ENCODE measurements at regions not wholly inside any gene's neighbourhood (a gene's known extent, or its start where the extent isn't known, plus 50 kb on each side); places are given as distances from the start of the nearest gene placed in this dataset.

- Mint-ChIP-seq H3K4me1 (no peaks in the 10 kb centered on the region), H3K27me3 (ENCODE audit: low read depth) (peaks cover 18% of the 10 kb centered on the region), H3K36me3 (ENCODE audit: insufficient read depth in 1 of 3, low read depth in 3 of 3) (no peaks in the 10 kb centered on the region), H3K4me3 (no peak overlapping the region), H3K9me3 (no peaks in the 10 kb centered on the region; a peak in 1 of 5 replicates), H3K27ac (peak overlapping the region in 1 of 3 experiments; percentile 50; a peak in 2 of 7 replicates)
- Histone ChIP-seq H3K9me3 (ENCODE audit: control insufficient read depth, low read depth, low read length) (no peaks in the 10 kb centered on the region), H2BK12ac (ENCODE audit: insufficient read length, low read depth, low read length) (no peak overlapping the region), H4K91ac (ENCODE audit: insufficient read length, low read depth, low read length) (no peak overlapping the region), H2BK5ac (ENCODE audit: insufficient read length, low read length) (no peak overlapping the region), H3K18ac (ENCODE audit: insufficient read length, low read depth, low read length) (no peak overlapping the region), H3K23me2 (ENCODE audit: insufficient read length, low read depth, low read length, poor library complexity, severe bottlenecking) (no peaks in the 10 kb centered on the region), H3K79me2 (ENCODE audit: insufficient read depth, low read length) (no peaks in the 10 kb centered on the region), H3K27ac (ENCODE audit: insufficient read length, low read depth, low read length) (no peak overlapping the region), H3K4me2 (ENCODE audit: insufficient read depth, insufficient read length, low read length) (no peak overlapping the region), H3K27me3 (ENCODE audit: insufficient read depth, low read length) (no peaks in the 10 kb centered on the region), H2AK5ac (ENCODE audit: insufficient read length, low read length) (no peak overlapping the region), H3K79me1 (ENCODE audit: insufficient read depth, low read depth, low read length, poor library complexity, severe bottlenecking) (no peaks in the 10 kb centered on the region), H2BK20ac (ENCODE audit: low read depth, low read length, poor library complexity, severe bottlenecking) (no peak overlapping the region), H3K23ac (ENCODE audit: insufficient read length, low read depth, low read length) (no peak overlapping the region), H2BK120ac (ENCODE audit: low read depth, low read length, poor library complexity, severe bottlenecking) (no peak overlapping the region), H4K8ac (replicated peaks; ENCODE audit: insufficient read length, low read depth, low read length) (no peak overlapping the region), H3K14ac (ENCODE audit: insufficient read depth, low read length) (no peak overlapping the region), H3K56ac (ENCODE audit: insufficient read length, low read depth, low read length) (no peak overlapping the region), H3K4me1 (ENCODE audit: insufficient read depth, low read length) (no peaks in the 10 kb centered on the region), H4K20me1 (ENCODE audit: control insufficient read depth, insufficient read depth, insufficient read length) (no peaks in the 10 kb centered on the region), H3K9ac (ENCODE audit: extremely low read depth, insufficient read length, low read length) (no peak overlapping the region), H4K5ac (ENCODE audit: insufficient read length, low read depth, low read length) (no peak overlapping the region), H3K4ac (ENCODE audit: low read depth, low read length) (no peak overlapping the region), H2BK15ac (ENCODE audit: low read depth, low read length) (no peak overlapping the region), H2AFZ (ENCODE audit: low read length) (no peak overlapping the region), H3T11ph (ENCODE audit: low read length) (no peak overlapping the region)
- TF ChIP-seq CTCF (conservative IDR thresholded peaks at IDR 0.05): no peak
- no CpG with 5 or more reads among the region's 4 CpGs for WGBS (ENCODE audit: extremely low coverage, insufficient read length, low lambda C conversion rate)
- no peak for DNase-seq
Measured at GRCh38 chr3:43784640-43785011, 93.9 kb downstream of the ABHD5 start.

Measured in H9 (cell line).